ENCODE measurements at regions not wholly inside any gene's neighbourhood (a gene's known extent, or its start where the extent isn't known, plus 50 kb on each side); places are given as distances from the start of the nearest gene placed in this dataset.

DNA sequence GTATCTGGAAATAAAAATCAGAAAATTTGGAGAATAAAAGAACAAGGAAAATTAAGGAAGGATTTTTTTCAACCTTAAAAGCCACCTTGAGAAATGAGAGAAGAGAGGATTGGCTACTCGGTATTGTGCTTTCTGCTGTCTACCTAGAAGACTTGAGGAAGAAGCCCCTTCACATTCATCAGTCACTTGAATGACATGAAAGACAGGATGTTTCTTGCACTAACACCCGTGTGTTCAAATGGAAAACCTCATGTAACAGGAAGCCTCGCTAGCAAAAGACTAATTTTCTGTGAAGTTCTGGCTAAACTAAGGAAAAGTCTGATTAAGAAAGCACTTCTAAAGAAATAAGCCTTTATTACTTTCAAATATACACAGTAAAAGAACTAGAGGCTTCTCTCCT lies 69.9 kb downstream of the OLIG3 start:
- no peaks in the 10 kb centered on the region for H3K36me3 ChIP-seq (ENCODE audit: control insufficient read depth, insufficient read depth, low read length)
- no peak overlapping the region for H3K4ac ChIP-seq (ENCODE audit: low read depth, low read length)
- no peak overlapping the region for H3K18ac ChIP-seq (ENCODE audit: low read length)
- no peak overlapping the region for H3K4me3 ChIP-seq (ENCODE audit: low read length)
- no peak overlapping the region for H2BK120ac ChIP-seq (ENCODE audit: low read depth, low read length)
- H2BK15ac ChIP-seq (replicated peaks; ENCODE audit: low read depth): no peak overlapping the region
- H4K8ac ChIP-seq (ENCODE audit: low read depth, low read length): no peak overlapping the region
- WGBS (ENCODE audit: extremely low coverage, insufficient coverage, low lambda C conversion rate): no CpG with 5 or more reads among the region's 3 CpGs
- H3K27me3 ChIP-seq (ENCODE audit: insufficient read depth, low read length, poor library complexity): no peaks in the 10 kb centered on the region
- no peaks in the 10 kb centered on the region for H3K79me2 ChIP-seq (ENCODE audit: control insufficient read depth, insufficient read depth, low read length)
- H3K27ac ChIP-seq (ENCODE audit: low read depth, low read length): no peak overlapping the region
- no peak overlapping the region for H2BK5ac ChIP-seq (ENCODE audit: low read length)
- H3K9ac ChIP-seq (ENCODE audit: low read length): no peak overlapping the region
- no peaks in the 10 kb centered on the region for H3K79me1 ChIP-seq (ENCODE audit: low read length)
- no peak overlapping the region for H3K4me2 ChIP-seq (ENCODE audit: low read length)
- no peak overlapping the region for H4K5ac ChIP-seq (ENCODE audit: low read length)
- no peak overlapping the region for H3K23ac ChIP-seq (ENCODE audit: low read length)
- no peaks in the 10 kb centered on the region for H3K4me1 ChIP-seq (ENCODE audit: control insufficient read depth, low read depth, low read length)
- DNase-seq: no peak
- H2AK5ac ChIP-seq (ENCODE audit: low read length): no peak overlapping the region
- no peak overlapping the region for H3K56ac ChIP-seq (ENCODE audit: low read length)

DNA sequence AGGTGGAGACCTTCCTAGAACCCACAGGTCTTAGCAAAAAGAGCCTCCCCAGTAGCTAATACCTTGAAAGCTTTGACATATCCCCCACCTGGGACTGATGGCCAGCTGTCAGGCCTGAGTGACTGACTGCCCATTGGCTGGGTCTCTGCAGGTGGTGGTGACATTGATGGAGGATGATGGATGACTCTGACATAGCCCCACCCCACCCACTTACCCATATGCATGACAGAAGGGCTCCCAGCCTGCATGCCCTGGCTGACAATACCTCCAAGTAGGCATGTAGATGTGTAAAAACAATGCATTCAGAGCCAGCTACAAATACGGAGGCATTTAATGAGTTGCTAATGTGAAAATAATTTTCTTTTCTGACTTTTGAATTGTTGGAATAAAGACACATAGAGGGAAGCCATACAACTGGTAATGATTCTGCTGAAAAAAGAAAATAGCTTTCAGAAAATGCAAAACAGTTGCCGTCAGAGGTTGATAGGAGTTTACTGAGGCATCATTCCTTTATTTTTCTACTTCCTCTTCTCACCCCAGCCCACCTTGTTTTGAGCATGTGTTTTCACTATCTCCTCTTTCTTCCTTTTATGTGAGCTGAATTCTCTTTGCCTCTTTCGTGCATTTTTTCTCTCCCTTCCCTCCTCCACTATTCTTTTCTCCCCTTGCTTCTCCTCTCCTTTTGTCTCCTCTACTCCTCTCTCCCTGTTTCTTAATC lies 70.6 kb downstream of the OLIG3 start:
- H2BK120ac ChIP-seq (ENCODE audit: low read depth, low read length): no peak overlapping the region
- H3K4ac ChIP-seq (ENCODE audit: low read depth, low read length): no peak overlapping the region
- H3K79me1 ChIP-seq (ENCODE audit: low read length): no peaks in the 10 kb centered on the region
- no peaks in the 10 kb centered on the region for H3K4me1 ChIP-seq (ENCODE audit: control insufficient read depth, low read depth, low read length)
- no peak overlapping the region for H3K23ac ChIP-seq (ENCODE audit: low read length)
- H2BK5ac ChIP-seq (ENCODE audit: low read length): no peak overlapping the region
- H3K79me2 ChIP-seq (ENCODE audit: control insufficient read depth, insufficient read depth, low read length): no peaks in the 10 kb centered on the region
- H3K36me3 ChIP-seq (ENCODE audit: control insufficient read depth, insufficient read depth, low read length): no peaks in the 10 kb centered on the region
- no peak overlapping the region for H3K9ac ChIP-seq (ENCODE audit: low read length)
- no peak overlapping the region for H4K5ac ChIP-seq (ENCODE audit: low read length)
- no peak overlapping the region for H3K18ac ChIP-seq (ENCODE audit: low read length)
- H3K27ac ChIP-seq (ENCODE audit: low read depth, low read length): no peak overlapping the region
- peak; percentile 20 for DNase-seq
- H2AK5ac ChIP-seq (ENCODE audit: low read length): no peak overlapping the region
- no peak overlapping the region for H3K56ac ChIP-seq (ENCODE audit: low read length)
- no peak overlapping the region for H3K4me3 ChIP-seq (ENCODE audit: low read length)
- H3K4me2 ChIP-seq (ENCODE audit: low read length): no peak overlapping the region
- H2BK15ac ChIP-seq (replicated peaks; ENCODE audit: low read depth): no peak overlapping the region
- no peaks in the 10 kb centered on the region for H3K27me3 ChIP-seq (ENCODE audit: insufficient read depth, low read length, poor library complexity)
- no CpG with 5 or more reads among the region's 3 CpGs for WGBS (ENCODE audit: extremely low coverage, insufficient coverage, low lambda C conversion rate)
- H4K8ac ChIP-seq (ENCODE audit: low read depth, low read length): no peak overlapping the region

DNA sequence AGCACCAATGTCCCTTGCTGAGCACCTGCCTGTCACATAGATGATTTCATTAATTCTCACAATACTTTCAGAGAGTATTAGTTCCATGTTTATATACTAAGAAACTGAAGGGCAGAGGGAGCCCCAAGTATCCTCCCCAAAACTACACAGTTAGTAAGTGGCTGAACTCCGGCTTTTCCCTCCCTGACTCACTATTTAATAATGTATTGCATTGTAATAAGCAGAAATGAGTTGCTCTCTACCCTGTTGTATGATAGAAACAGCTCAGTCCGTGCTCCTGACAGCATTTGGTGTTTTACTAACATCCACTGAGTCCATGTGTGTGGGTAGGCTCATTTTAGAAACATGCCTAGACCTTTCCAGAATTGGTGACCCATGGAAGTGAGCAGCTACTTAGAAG lies 76.8 kb downstream of the OLIG3 start:
- no peak overlapping the region for H3K4ac ChIP-seq (ENCODE audit: low read depth, low read length)
- no peak overlapping the region for H4K8ac ChIP-seq (ENCODE audit: low read depth, low read length)
- no peak overlapping the region for H4K5ac ChIP-seq (ENCODE audit: low read length)
- H3K79me2 ChIP-seq (ENCODE audit: control insufficient read depth, insufficient read depth, low read length): no peaks in the 10 kb centered on the region
- no peak for DNase-seq
- no peak overlapping the region for H3K18ac ChIP-seq (ENCODE audit: low read length)
- no peak overlapping the region for H3K4me2 ChIP-seq (ENCODE audit: low read length)
- H3K4me1 ChIP-seq (ENCODE audit: control insufficient read depth, low read depth, low read length): no peaks in the 10 kb centered on the region
- H3K9ac ChIP-seq (ENCODE audit: low read length): no peak overlapping the region
- no peak overlapping the region for H2AK5ac ChIP-seq (ENCODE audit: low read length)
- no peak overlapping the region for H3K56ac ChIP-seq (ENCODE audit: low read length)
- H3K4me3 ChIP-seq (ENCODE audit: low read length): no peak overlapping the region
- H3K27ac ChIP-seq (ENCODE audit: low read depth, low read length): no peak overlapping the region
- H3K27me3 ChIP-seq (ENCODE audit: insufficient read depth, low read length, poor library complexity): no peaks in the 10 kb centered on the region
- no peak overlapping the region for H2BK15ac ChIP-seq (replicated peaks; ENCODE audit: low read depth)
- no CpG with 5 or more reads among the region's 2 CpGs for WGBS (ENCODE audit: extremely low coverage, insufficient coverage, low lambda C conversion rate)
- no peak overlapping the region for H2BK5ac ChIP-seq (ENCODE audit: low read length)
- no peaks in the 10 kb centered on the region for H3K79me1 ChIP-seq (ENCODE audit: low read length)
- H3K23ac ChIP-seq (ENCODE audit: low read length): no peak overlapping the region
- H3K36me3 ChIP-seq (ENCODE audit: control insufficient read depth, insufficient read depth, low read length): no peaks in the 10 kb centered on the region
- peak overlapping the region; percentile 12 for H2BK120ac ChIP-seq (ENCODE audit: low read depth, low read length)

DNA sequence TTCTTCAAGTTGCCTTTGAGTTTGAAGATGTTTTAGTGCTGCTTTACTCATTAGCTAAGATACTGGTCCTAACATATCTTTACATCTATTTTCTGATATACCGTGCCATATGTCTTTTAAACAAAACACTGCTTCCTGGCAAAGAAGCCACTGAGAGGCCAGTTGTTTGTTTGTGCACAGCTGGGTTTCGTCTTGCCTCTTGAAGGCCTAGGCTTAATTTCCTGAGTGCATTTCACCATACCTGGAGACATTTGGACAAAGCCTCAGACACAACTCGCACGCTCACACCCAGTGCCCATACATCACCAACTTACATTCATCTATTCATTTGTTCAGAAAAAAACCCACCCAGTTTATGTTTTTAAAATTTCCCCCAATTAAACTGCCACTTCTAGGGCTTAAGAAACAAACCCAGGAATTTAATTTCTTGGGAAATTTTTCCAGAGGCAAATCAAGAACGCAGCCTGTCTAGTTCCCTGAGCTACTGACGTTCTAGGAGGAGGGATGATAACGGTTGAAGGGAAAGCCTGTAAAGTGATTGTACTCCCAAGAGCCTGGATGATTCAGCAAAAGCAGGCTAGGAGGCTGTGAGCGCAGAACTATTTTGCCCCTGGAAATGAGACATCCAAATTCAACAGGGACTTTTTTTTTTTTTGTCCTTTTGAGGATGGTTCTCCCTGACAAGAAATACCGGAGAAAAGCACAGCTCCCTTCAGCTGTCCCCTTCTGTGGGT lies 77.7 kb downstream of the OLIG3 start:
- no peak overlapping the region for H3K27ac ChIP-seq (ENCODE audit: low read depth, low read length)
- WGBS (ENCODE audit: extremely low coverage, insufficient coverage, low lambda C conversion rate): 100% methylated on average over 2 of the region's 9 CpGs

DNA sequence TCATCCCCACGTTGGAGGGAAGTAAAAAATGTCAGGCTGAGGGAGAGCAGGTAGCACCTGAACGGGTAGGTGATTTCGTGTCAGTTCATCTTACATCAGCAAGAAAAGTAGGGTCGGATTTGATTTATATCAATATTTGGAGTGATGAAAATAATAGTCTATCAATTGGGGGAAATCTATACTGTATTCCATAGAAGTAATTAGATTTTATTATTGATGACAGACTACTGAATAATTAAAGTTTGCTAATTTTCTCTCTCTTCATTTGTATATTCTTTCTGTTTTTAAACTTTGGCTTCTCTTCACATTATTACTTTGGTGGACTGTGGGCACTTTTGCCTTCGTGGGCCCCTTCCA lies 78.4 kb downstream of the OLIG3 start:
- DNase-seq: no peak
- Histone ChIP-seq H4K5ac (ENCODE audit: low read length) (no peak overlapping the region), H2BK120ac (ENCODE audit: low read depth, low read length) (no peak overlapping the region), H3K79me1 (ENCODE audit: low read length) (no peaks in the 10 kb centered on the region), H3K79me2 (ENCODE audit: control insufficient read depth, insufficient read depth, low read length) (no peaks in the 10 kb centered on the region), H3K4me1 (ENCODE audit: control insufficient read depth, low read depth, low read length) (no peaks in the 10 kb centered on the region), H2BK5ac (ENCODE audit: low read length) (no peak overlapping the region), H3K9ac (ENCODE audit: low read length) (no peak overlapping the region), H2BK15ac (replicated peaks; ENCODE audit: low read depth) (no peak overlapping the region), H3K4ac (ENCODE audit: low read depth, low read length) (no peak overlapping the region), H2AK5ac (ENCODE audit: low read length) (no peak overlapping the region), H3K27me3 (ENCODE audit: insufficient read depth, low read length, poor library complexity) (no peaks in the 10 kb centered on the region), H4K8ac (ENCODE audit: low read depth, low read length) (no peak overlapping the region), H3K23ac (ENCODE audit: low read length) (no peak overlapping the region), H3K36me3 (ENCODE audit: control insufficient read depth, insufficient read depth, low read length) (no peaks in the 10 kb centered on the region), H3K27ac (ENCODE audit: low read depth, low read length) (no peak overlapping the region), H3K56ac (ENCODE audit: low read length) (no peak overlapping the region), H3K18ac (ENCODE audit: low read length) (no peak overlapping the region), H3K4me3 (ENCODE audit: low read length) (no peak overlapping the region), H3K4me2 (ENCODE audit: low read length) (no peak overlapping the region)
- no CpG with 5 or more reads among the region's 5 CpGs for WGBS (ENCODE audit: extremely low coverage, insufficient coverage, low lambda C conversion rate)

More for the DNA sequence above, 77.7 kb downstream of the OLIG3 start:
- Histone ChIP-seq H2BK15ac (replicated peaks; ENCODE audit: low read depth) (peak overlapping the region; percentile 36), H3K56ac (ENCODE audit: low read length) (no peak overlapping the region), H4K5ac (ENCODE audit: low read length) (no peak overlapping the region), H3K18ac (ENCODE audit: low read length) (peak overlapping the region; percentile 80), H3K23ac (ENCODE audit: low read length) (no peak overlapping the region), H3K4me3 (ENCODE audit: low read length) (no peak overlapping the region), H3K27me3 (ENCODE audit: insufficient read depth, low read length, poor library complexity) (no peaks in the 10 kb centered on the region), H2AK5ac (ENCODE audit: low read length) (no peak overlapping the region), H3K79me1 (ENCODE audit: low read length) (no peaks in the 10 kb centered on the region), H3K9ac (ENCODE audit: low read length) (no peak overlapping the region), H3K4me2 (ENCODE audit: low read length) (no peak overlapping the region), H2BK120ac (ENCODE audit: low read depth, low read length) (peak overlapping the region; percentile 54), H3K4me1 (ENCODE audit: control insufficient read depth, low read depth, low read length) (no peaks in the 10 kb centered on the region), H4K8ac (ENCODE audit: low read depth, low read length) (peak overlapping the region; percentile 56), H3K79me2 (ENCODE audit: control insufficient read depth, insufficient read depth, low read length) (no peaks in the 10 kb centered on the region), H3K36me3 (ENCODE audit: control insufficient read depth, insufficient read depth, low read length) (no peaks in the 10 kb centered on the region), H3K4ac (ENCODE audit: low read depth, low read length) (no peak overlapping the region), H2BK5ac (ENCODE audit: low read length) (no peak overlapping the region)
- peak; percentile 39 for DNase-seq

Data from mesendoderm (in vitro differentiated cells).